ENCODE measurements at regions not wholly inside any gene's neighbourhood (a gene's known extent, or its start where the extent isn't known, plus 50 kb on each side); places are given as distances from the start of the nearest gene placed in this dataset.
"Not testable (repeated sequence)": the region's sequence is repeated elsewhere in the genome, so short reads cannot be mapped to it uniquely, and the experiment has no call there.

GRCh38 chr1:88609051-88609450 lies 75.0 kb upstream of the PKN2 start:
- peak; percentile 89 for DNase-seq

- no peak for DNase-seq
Measured at GRCh38 chr1:88610687-88611086, 73.4 kb upstream of the PKN2 start.

- peak; percentile 47 for DNase-seq
Measured at GRCh38 chr1:88612292-88612691, 71.8 kb upstream of the PKN2 start.

GRCh38 chr1:88612773-88613172 lies 71.3 kb upstream of the PKN2 start:
- DNase-seq: peak; percentile 96

GRCh38 chr1:88618331-88618730 lies 65.7 kb upstream of the PKN2 start:
- DNase-seq: no peak

GRCh38 chr1:88623101-88623500 lies 61.0 kb upstream of the PKN2 start:
- not testable (repeated sequence) for DNase-seq
